H9 (cell line): ENCODE measurements at regions not wholly inside any gene's neighbourhood (a gene's known extent, or its start where the extent isn't known, plus 50 kb on each side); places are given as distances from the start of the nearest gene placed in this dataset.

Experiments
- DNase-seq: peaks from one replicate; pipeline ENCODE4 v3.0.0-alpha.2; 2017
- H2AFZ ChIP-seq: one replicate; pipeline ENCODE4 v1.6.1; 2013; ENCODE audit warnings: mild to moderate bottlenecking, low read length, control low read depth, moderate library complexity
- H2AK5ac ChIP-seq: 2 replicates; pipeline ENCODE4 v1.6.1; 2013; ENCODE audit warnings: low read length, control low read depth, mixed read lengths; ENCODE audit not compliant: insufficient read length
- H2BK120ac ChIP-seq: one replicate; pipeline ENCODE4 v1.6.1; 2013; ENCODE audit warnings: low read depth, mild to moderate bottlenecking, low read length, control low read depth, inconsistent platforms; ENCODE audit not compliant: poor library complexity, severe bottlenecking
- H2BK12ac ChIP-seq: 2 replicates; pipeline ENCODE4 v1.6.1; 2013; ENCODE audit warnings: low read length, control low read depth, mixed read lengths, low read depth; ENCODE audit not compliant: insufficient read length
- H2BK15ac ChIP-seq: 2 replicates; pipeline ENCODE4 v1.6.1; 2013; ENCODE audit warnings: low read depth, low read length, control low read depth
- H2BK20ac ChIP-seq: one replicate; pipeline ENCODE4 v1.6.1; 2013; ENCODE audit warnings: low read depth, mild to moderate bottlenecking, low read length, control low read depth, inconsistent platforms; ENCODE audit not compliant: poor library complexity, severe bottlenecking
- H2BK5ac ChIP-seq: 2 replicates; pipeline ENCODE4 v1.6.1; 2013; ENCODE audit warnings: low read length, control low read depth, mixed read lengths; ENCODE audit not compliant: insufficient read length
- H3K14ac ChIP-seq: 2 replicates; pipeline ENCODE4 v1.6.1; 2013; ENCODE audit warnings: low read length, control low read depth; ENCODE audit not compliant: insufficient read depth
- H3K18ac ChIP-seq: 2 replicates; pipeline ENCODE4 v1.6.1; 2013; ENCODE audit warnings: low read depth, mild to moderate bottlenecking, mixed read lengths, low read length, control low read depth; ENCODE audit not compliant: insufficient read length
- H3K23ac ChIP-seq: 2 replicates; pipeline ENCODE4 v1.6.1; 2013; ENCODE audit warnings: low read length, control low read depth, mixed read lengths, low read depth; ENCODE audit not compliant: insufficient read length
- H3K23me2 ChIP-seq: 2 replicates; pipeline ENCODE4 v1.6.1; 2013; ENCODE audit warnings: low read depth, mild to moderate bottlenecking, mixed read lengths, low read length, control low read depth; ENCODE audit not compliant: insufficient read length, poor library complexity, severe bottlenecking
- H3K27ac ChIP-seq: 2 replicates; pipeline ENCODE4 v1.5.1; 2013; ENCODE audit warnings: low read length, control low read depth, mixed read lengths, low read depth; ENCODE audit not compliant: insufficient read length
- H3K27me3 ChIP-seq: 2 replicates; pipeline ENCODE4 v1.6.1; 2013; ENCODE audit warnings: low read length, control low read depth, inconsistent platforms; ENCODE audit not compliant: insufficient read depth
- H3K4ac ChIP-seq: 2 replicates; pipeline ENCODE4 v1.6.1; 2013; ENCODE audit warnings: low read depth, mild to moderate bottlenecking, control low read depth, inconsistent platforms, low read length, moderate library complexity
- H3K4me1 ChIP-seq: 2 replicates; pipeline ENCODE4 v1.6.1; 2013; ENCODE audit warnings: low read length, control low read depth, inconsistent platforms; ENCODE audit not compliant: insufficient read depth
- H3K4me2 ChIP-seq: 2 replicates; pipeline ENCODE4 v1.6.1; 2013; ENCODE audit warnings: low read length, control low read depth, mixed read lengths; ENCODE audit not compliant: insufficient read length, insufficient read depth
- H3K56ac ChIP-seq: 2 replicates; pipeline ENCODE4 v1.6.1; 2013; ENCODE audit warnings: low read depth, mild to moderate bottlenecking, mixed read lengths, low read length, control low read depth; ENCODE audit not compliant: insufficient read length
- H3K79me1 ChIP-seq: 2 replicates; pipeline ENCODE4 v1.6.1; 2013; ENCODE audit warnings: low read depth, mild to moderate bottlenecking, moderate library complexity, low read length, control low read depth, inconsistent platforms; ENCODE audit not compliant: insufficient read depth, poor library complexity, severe bottlenecking
- H3K79me2 ChIP-seq: 2 replicates; pipeline ENCODE4 v1.6.1; 2013; ENCODE audit warnings: low read length, control low read depth, inconsistent platforms; ENCODE audit not compliant: insufficient read depth
- H3K9ac ChIP-seq: 2 replicates; pipeline ENCODE4 v1.6.1; 2013; ENCODE audit warnings: low read length, control low read depth, mixed read lengths; ENCODE audit not compliant: insufficient read length; ENCODE audit errors: extremely low read depth
- H3K9me3 ChIP-seq: one replicate; pipeline ENCODE4 v1.6.1; 2013; ENCODE audit warnings: low read depth, low read length, inconsistent platforms; ENCODE audit not compliant: control insufficient read depth
- H3T11ph ChIP-seq: one replicate; pipeline ENCODE4 v1.6.1; 2013; ENCODE audit warnings: mild to moderate bottlenecking, low read length, control low read depth, inconsistent platforms
- H4K20me1 ChIP-seq: one replicate; pipeline ENCODE4 v1.6.1; 2013; ENCODE audit not compliant: control insufficient read depth, insufficient read length, insufficient read depth
- H4K5ac ChIP-seq: 2 replicates; pipeline ENCODE4 v1.6.1; 2013; ENCODE audit warnings: low read depth, mild to moderate bottlenecking, mixed read lengths, low read length, control low read depth; ENCODE audit not compliant: insufficient read length
- H4K8ac ChIP-seq: replicated peaks from 2 replicates; pipeline ENCODE4 v1.6.1; 2013; ENCODE audit warnings: low read length, control low read depth, mixed read lengths, low read depth; ENCODE audit not compliant: insufficient read length
- H4K91ac ChIP-seq: 2 replicates; pipeline ENCODE4 v1.6.1; 2013; ENCODE audit warnings: low read depth, mild to moderate bottlenecking, moderate library complexity, mixed read lengths, low read length, control low read depth; ENCODE audit not compliant: insufficient read length
- H3K27ac Mint-ChIP-seq, 3 experiments: 2 replicates in 2 of 3; 3 replicates in 1 of 3; pipeline ENCODE4 v1.8.0; 2020 to 2021; ENCODE audit warnings: mixed read lengths in 3 of 3, mild to moderate bottlenecking in 1 of 3, moderate library complexity in 1 of 3
- H3K27me3 Mint-ChIP-seq: 2 replicates; pipeline ENCODE4 v1.8.0; 2021; ENCODE audit warnings: low read depth, mild to moderate bottlenecking, moderate library complexity, mixed read lengths
- H3K36me3 Mint-ChIP-seq, 3 experiments: 2 replicates in 2 of 3; 3 replicates in 1 of 3; pipeline ENCODE4 v1.8.0; 2020 to 2021; ENCODE audit warnings: low read depth in 3 of 3, mixed read lengths in 3 of 3; ENCODE audit not compliant: insufficient read depth in 1 of 3
- H3K4me1 Mint-ChIP-seq, 2 experiments: 2 replicates each; pipeline ENCODE4 v1.8.0; 2020; ENCODE audit warnings: mixed read lengths in 2 of 2
- H3K4me3 Mint-ChIP-seq, 2 experiments: 2 replicates in 1 of 2; 3 replicates in 1 of 2; pipeline ENCODE4 v1.8.0; 2020 to 2021; ENCODE audit warnings: mild to moderate bottlenecking in 2 of 2, mixed read lengths in 2 of 2, moderate library complexity in 1 of 2
- H3K9me3 Mint-ChIP-seq, 2 experiments: 2 replicates in 1 of 2; 3 replicates in 1 of 2; pipeline ENCODE4 v1.8.0; 2020; ENCODE audit warnings: mild to moderate bottlenecking in 2 of 2, mixed read lengths in 2 of 2, moderate library complexity in 1 of 2
- CTCF ChIP-seq: fragments of 200-600 bp; sonication (generic); conservative IDR thresholded peaks from 3 replicates; pipeline ENCODE4 v1.8.0; 2021; ENCODE audit warnings: antibody characterized with exemption, mild to moderate bottlenecking
- WGBS: extraction: QIAGEN DNeasy Blood & Tissue Kit; methylation state at CpG from one replicate; pipeline ENCODE4 v1.1.7; 2013; ENCODE audit warnings: missing lambda C conversion rate, low lambda C conversion rate, mixed read lengths; ENCODE audit not compliant: insufficient read length; ENCODE audit errors: extremely low coverage; 5-methylcytosine and 5-hydroxymethylcytosine counted together

- Mint-ChIP-seq H3K27me3 (no peaks in the 10 kb centered on the region), H3K9me3 (no peaks in the 10 kb centered on the region), H3K4me1 (peaks cover 0 to 2% of the 10 kb centered on the region in 2 experiments; a peak in 1 of 4 replicates), H3K27ac (no peak overlapping the region), H3K4me3 (no peak overlapping the region), H3K36me3 (no peaks in the 10 kb centered on the region)
- no peaks in the 10 kb centered on the region for H4K20me1 ChIP-seq
- H2BK12ac ChIP-seq: no peak overlapping the region
- H3K27ac ChIP-seq: no peak overlapping the region
- no peak overlapping the region for H3T11ph ChIP-seq
- no peaks in the 10 kb centered on the region for H3K79me1 ChIP-seq
- H3K56ac ChIP-seq: no peak overlapping the region
- no peak overlapping the region for H2BK15ac ChIP-seq
- H3K9me3 ChIP-seq: no peaks in the 10 kb centered on the region
- H2BK20ac ChIP-seq: no peak overlapping the region
- DNase-seq: no peak
- no peak overlapping the region for H2BK120ac ChIP-seq
- no peaks in the 10 kb centered on the region for H3K23me2 ChIP-seq
- no peak overlapping the region for H3K14ac ChIP-seq
- no peak overlapping the region for H3K23ac ChIP-seq
- no peaks in the 10 kb centered on the region for H3K79me2 ChIP-seq
- TF ChIP-seq CTCF: no peak
- no peak overlapping the region for H4K5ac ChIP-seq
- H3K4me2 ChIP-seq: no peak overlapping the region
- WGBS: no CpG with 5 or more reads among the region's 2 CpGs
- no peak overlapping the region for H3K18ac ChIP-seq
- no peak overlapping the region for H2AFZ ChIP-seq
- H3K4ac ChIP-seq: no peak overlapping the region
- H3K9ac ChIP-seq: no peak overlapping the region
- no peak overlapping the region for H4K8ac ChIP-seq
- no peak overlapping the region for H2AK5ac ChIP-seq
- H3K4me1 ChIP-seq: peaks cover 3% of the 10 kb centered on the region; the same call in 1 of the 2 replicates
- no peaks in the 10 kb centered on the region for H3K27me3 ChIP-seq
- H2BK5ac ChIP-seq: no peak overlapping the region
- H4K91ac ChIP-seq: no peak overlapping the region
Observed at GRCh38 chr7:146000882-146001281, 115.7 kb upstream of the CNTNAP2 start.
